ENCODE measurements at regions not wholly inside any gene's neighbourhood (a gene's known extent, or its start where the extent isn't known, plus 50 kb on each side); places are given as distances from the start of the nearest gene placed in this dataset.

- DNase-seq = no peak
These were observed 65.5 kb upstream of the SOX6 start for GRCh38 chr11:16421826-16422225.

GRCh38 chr11:16418428-16419097, 62.2 kb upstream of the SOX6 start:
- DNase-seq = no peak

GRCh38 chr11:16412525-16413172, 56.3 kb upstream of the SOX6 start:
- no peak for DNase-seq

DNA sequence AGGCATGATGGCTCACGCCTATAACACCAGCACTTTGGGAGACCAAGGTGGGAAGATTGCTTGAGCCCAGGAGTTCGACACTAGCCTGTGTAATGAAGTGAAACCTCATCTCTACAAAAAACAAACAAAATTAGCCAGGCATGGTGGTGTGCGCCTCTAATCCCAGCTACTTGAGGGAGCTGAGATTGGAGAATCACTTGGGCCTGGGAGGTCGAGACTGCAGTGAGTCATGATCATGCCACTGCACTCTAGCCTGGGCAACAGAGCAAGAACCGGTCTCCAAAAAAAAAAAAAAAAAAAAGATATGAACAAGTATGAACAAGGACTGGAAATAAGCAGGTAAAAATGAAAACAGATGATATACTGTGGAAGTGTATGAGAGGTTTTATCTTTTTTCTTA, 54.1 kb upstream of the SOX6 start:
- DNase-seq = no peak

GRCh38 chr11:16408619-16409018, 52.3 kb upstream of the SOX6 start:
- DNase-seq = no peak

- DNase-seq = no peak
These were observed 49.9 kb upstream of the SOX6 start for GRCh38 chr11:16406226-16406625.

Measured in NCI-H1092 (cell line).